ENCODE measurements at regions not wholly inside any gene's neighbourhood (a gene's known extent, or its start where the extent isn't known, plus 50 kb on each side); places are given as distances from the start of the nearest gene placed in this dataset.
"Not testable (repeated sequence)": the region's sequence is repeated elsewhere in the genome, so short reads cannot be mapped to it uniquely, and the experiment has no call there.

DNA sequence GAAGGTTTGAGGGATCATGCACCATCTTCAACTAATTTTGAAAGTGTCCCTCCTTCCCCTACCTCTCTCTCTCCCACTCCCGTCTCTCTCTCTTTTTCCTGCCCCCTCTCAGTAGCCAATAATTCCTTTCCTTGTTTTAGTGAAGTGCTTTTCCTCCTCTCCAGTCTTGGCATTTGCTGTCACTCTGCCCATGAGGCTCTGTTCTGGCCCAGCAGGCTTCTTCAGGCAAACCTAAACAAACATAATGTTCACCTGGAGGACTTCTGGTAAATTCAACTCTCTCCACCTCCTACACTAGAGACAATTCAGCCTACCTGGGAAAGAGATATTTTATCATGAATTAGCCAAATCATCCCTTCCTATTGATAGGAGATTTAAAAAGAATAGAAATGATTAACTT lies 86.6 kb upstream of the ADRA1D start:
- DNase-seq: no peak

DNA sequence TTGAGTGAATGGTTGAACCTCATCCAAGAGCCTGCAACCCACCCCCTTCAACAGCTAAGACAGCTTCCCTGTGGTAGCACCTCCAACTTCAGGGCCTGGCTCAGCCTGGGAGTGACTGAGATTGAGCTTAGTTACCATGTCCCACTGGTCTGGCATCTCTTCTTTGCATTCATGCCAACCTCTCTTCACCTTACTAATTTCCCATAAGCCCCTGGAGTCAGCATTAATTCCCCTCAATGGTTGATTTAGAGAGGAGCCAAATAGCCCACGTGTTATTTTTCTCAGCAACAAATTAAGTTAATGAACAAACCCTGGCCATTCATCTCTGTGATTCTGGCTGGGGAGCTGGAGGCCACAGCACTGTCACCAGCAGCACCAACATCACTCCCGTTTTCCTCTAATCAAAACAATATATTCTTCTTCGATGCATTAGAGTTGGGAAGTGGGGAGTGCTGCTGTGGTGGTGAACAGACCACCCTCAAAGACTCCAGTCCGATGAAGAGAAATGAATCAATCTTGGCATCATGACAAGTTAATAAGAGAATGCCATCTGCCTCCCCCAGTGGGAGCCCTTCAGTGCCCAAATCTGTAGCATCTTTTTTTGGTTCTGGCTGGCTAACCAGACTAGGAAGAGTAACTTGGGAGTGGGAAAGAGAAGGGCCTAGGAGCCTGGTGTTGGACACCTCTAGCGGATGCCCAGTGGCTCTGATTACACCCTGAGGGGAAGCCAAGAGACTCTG lies 83.2 kb upstream of the ADRA1D start:
- no peak for DNase-seq

DNA sequence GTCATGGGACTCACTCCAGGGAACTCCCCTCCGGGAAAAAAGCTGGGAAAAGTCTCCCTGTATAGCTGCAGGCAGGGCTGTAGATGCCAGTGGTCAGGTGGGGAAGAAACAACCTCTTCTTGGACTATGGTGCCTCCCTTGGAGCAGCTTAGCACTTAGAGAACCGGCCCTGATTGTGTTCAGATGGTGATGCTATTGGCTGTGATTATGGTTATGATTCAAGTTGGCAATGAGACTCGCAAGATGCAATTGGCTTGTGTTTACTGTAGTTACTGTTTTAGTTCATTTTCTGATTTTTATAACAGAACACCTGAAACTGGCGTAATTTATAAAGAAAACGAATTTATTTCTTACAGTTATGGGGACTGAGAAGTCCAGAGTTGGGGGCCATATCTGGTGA lies 80.9 kb upstream of the ADRA1D start:
- DNase-seq: no peak

DNA sequence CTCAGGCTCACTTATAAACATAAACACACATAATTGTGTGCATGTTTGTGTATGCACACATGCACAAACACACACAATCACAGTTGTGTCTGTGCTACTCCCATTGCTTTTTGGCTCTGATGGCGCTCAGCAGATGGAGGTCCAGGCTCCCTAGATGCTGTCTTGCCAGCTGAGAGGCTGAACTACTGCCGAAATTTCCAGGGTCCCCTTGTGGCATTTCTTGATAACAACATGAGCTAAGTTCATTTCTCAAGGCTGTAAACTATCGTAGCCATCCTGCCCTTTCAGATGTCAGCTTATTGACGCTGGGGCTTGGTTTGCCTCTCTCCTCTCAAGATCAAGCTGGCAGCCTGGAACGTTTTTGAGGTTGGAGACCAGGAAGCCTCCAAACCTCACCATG lies 80.1 kb upstream of the ADRA1D start:
- no peak for DNase-seq

DNA sequence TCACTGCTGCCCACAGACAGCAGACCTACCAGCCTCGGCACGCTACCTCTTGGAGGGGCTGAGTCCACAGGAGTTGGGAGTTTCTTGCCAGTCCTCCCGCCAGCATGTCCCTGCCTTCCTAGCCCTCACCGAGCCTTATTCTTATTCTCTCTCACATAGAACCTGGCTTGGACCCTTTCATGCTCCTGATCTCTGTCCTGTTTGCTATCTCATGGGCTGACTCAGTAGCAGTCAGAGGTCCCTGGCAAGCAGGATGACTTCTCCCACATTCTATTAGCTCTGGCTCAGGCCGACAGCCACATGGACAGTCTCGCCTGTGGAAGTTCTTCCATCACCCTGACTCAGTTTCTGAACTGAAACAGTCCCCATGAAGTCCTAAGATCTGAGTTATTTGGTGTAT lies 79.5 kb upstream of the ADRA1D start:
- DNase-seq: no peak

DNA sequence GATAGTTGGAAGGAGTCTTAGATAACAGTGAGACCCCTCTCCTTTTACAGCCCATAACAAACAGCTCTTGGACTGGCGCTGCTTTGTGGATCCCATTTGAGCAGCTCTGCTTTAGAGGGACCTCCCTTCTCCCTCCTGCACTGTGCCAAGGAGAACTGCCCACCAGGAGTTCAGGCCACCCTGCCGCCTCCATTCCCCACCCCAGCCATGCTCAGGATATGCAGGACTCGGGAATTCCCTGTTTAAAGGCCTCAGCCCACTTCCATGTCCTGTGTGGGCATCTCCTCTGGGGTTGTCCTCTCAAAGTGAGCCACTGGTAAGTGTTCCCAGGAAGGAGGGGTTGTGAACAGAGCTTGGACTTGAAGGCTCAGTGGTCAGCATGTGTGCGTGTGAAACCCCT lies 78.9 kb upstream of the ADRA1D start:
- no peak for DNase-seq

DNA sequence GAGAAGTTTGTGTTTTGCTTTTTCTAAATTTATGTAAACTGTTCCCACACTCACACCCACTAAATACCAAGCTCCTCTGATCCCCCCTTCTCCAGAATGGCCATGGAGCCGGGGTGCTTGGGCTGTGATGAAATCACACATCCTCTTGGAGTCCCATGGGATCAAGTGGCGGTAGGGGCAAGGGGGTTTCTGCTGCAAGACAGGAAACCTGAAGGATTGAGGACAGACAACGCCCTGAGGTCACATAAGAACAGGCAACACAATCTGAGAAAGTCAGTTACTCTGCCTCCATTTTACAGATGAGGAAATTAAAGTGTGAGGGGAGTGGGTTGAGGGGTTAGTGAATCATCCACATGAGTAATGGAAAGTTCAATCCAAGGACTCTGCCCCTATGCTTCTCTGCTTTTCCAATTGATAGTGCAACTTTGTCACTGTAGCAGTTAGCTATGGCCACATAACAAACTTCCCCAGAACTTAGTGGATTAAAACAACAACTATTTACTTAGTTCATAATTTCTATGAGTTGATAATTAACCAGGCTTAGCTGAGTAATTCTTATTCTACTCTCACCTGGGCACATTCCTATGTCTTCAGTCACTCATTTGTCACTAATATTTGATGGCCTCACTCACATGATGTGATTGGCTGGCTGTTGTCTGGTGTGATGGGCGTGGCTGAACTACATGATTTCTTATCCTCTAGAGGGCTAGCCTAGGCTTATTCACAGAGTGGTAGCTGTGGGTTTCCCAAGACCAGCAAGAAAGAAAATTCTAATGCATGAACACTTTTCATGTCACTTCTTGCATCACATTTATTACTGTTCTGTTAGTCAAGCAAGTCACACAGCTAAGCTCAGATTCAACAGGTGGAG lies 77.3 kb upstream of the ADRA1D start:
- no peak for DNase-seq

DNA sequence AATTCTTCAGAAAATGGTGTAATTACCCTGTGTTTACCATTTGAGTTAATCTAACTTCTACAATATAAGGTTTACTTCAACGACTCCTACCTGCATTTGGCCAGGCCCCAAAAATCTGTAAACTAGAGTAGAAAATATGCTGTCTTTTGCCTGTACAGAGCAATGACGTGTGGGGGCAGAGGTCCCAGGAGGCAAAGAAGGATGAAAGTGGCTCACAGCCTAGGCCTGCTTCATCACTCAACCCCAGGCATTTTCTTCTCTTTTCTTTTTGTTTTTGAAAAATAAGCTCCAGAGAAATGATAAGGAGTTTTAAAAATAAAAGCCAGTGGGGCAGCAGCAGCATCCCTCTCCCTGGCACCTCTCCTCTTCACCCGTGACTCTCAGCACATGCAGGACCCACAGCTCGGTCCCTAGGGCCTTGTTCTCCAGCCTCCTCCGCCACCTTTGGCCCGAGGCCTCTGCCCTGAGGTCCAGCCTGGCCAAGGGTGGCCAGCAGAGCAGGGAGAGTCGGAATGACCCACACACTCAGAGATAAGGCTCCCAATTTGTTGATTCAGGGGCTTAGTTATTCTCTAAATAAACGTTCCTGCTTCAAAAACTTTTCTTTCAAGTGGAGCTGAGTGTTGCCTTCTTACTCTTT lies 76.6 kb upstream of the ADRA1D start:
- DNase-seq: no peak

DNA sequence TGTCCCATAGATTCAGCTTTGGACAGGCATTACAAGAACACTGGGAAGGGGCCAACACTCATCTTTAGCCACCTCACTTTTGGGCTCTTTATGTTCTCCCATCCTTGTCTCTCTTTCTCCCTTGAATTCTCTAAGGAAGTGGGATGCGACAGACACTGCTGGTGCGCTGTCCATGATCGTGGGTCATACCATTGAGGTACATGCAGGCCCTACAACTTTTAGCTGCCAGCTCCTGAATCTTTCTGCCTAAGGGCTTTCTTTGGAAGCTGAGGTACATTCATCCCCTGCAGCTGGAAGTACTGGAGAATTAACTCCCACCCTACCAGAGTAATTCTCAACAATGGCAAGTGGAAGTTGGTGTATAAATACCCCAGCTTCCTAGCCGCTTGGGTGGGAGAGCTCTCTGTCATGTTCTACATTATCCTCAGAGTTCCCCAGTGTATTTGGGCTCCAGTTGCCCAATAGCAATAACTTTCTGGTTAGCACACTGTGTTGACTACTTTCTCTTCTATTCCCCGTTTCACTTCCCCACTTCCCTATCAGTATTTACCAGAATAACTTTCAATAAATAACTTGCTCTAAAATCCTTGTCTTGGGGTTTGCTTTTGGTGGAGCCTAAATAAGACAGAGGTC lies 75.6 kb upstream of the ADRA1D start:
- DNase-seq: no peak

DNA sequence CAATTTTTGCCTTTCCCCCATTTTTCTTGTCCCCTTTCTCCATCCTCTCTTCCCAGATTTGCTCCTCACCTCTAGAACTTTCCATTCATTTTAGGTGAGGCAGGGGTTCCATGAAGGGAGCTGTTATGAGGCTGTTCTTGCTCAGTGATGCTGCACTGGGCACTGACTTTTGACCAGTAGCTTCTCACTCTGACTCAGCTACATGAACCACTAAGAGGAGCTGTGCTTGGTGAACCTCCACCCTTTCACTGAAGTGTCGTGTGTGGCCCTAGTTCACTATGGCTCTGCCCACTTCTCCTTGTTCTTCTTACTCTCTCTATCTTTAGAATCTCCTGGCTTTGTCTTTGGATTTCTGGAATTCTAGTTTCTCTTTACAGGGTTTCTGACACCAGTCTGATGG lies 73.4 kb upstream of the ADRA1D start:
- no peak for DNase-seq

DNA sequence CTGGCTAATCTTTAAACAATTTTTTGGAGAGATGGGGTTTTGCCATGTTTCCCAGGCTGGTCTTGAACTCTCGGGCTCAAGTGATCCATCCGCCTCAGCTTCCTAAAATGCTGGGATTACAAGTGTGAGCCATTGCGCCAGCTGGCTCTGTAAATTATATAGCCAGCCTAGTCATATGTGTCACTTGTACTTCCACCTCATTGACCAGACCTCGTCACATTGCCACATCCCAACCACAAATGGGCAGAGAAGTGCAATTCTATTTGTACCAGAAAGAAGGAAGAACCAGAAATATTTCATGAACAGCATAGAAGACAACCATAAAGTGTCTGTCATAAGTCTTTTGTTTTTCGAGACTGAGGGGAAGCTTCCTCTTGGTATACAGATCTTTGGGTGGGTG lies 71.2 kb upstream of the ADRA1D start:
- no peak for DNase-seq

DNA sequence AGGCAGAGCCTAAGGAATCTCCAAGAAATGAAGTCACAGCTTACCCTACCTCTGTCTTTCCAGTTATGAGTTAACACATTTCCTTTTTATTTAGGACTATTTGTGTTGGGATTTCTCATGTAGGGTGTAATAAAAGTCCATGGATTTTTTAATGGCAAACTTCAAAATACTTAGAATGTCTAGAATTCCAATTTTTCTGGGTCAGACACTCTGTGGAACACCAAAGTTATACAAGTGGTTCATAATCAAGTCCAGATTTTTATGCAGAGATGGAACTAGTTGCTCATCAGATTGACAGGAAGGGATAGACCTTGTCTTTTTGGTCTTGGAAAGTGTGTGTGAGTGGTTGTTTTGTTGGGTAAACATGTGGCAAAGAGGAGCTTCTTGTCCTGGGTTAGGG lies 69.8 kb upstream of the ADRA1D start:
- DNase-seq: no peak

DNA sequence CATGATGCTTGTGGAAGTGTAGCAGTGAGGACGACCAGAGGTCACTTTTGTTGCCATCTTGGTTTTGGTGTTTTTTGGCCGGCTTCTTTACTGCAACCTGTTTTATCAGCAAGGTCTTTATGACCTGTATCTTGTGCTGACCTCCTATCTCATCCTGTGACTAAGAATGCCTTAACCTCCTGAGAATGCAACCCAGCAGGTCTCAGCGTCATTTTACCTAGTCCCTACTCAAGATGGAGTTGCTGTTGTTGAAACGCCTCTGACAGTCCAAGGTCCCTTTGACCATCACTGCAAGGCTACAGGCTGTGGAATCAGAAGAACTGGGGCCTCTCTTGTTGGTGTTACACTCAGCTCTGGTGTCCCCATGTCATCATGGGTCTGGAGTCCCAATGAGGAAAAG lies 61.5 kb upstream of the ADRA1D start:
- DNase-seq: not testable (repeated sequence)

DNA sequence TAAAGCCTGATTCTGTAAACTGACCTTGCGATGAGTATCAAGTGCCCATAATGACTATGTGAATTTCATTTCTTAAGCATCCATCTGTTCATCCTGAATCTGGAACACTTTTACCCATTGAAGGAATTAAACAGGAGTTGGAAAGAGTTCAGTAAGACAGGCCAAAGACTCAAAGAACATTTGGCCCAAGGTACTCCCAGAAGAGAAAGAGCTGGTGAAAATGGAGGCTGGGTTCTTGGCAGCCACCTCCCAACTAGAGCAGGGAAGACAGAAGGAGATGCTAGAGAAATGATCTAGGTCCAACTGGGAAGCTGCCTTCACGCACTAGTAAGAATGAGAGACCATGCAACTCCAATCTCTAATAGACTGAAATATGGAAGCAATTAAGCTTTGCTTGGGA lies 57.1 kb upstream of the ADRA1D start:
- no peak for DNase-seq

DNA sequence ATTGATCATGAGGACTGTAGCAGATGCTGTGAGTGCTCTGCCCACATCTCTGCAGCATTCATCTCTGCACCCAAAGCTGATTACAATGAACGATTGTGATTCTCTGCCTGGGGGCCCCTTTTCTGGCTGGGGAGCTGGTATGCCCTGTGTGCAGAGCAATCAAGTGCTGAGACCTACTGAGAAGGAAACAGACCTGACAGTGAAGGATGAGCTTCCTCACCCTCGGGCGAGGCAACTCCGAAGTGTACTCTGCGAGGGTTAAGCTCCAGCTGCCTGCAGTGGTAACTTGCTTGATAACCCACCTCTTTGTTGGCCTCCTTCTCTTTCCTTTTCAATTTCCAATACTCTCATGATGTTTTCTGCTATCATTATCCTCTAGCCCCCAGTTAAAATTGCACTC lies 56.0 kb upstream of the ADRA1D start:
- DNase-seq: no peak

DNA sequence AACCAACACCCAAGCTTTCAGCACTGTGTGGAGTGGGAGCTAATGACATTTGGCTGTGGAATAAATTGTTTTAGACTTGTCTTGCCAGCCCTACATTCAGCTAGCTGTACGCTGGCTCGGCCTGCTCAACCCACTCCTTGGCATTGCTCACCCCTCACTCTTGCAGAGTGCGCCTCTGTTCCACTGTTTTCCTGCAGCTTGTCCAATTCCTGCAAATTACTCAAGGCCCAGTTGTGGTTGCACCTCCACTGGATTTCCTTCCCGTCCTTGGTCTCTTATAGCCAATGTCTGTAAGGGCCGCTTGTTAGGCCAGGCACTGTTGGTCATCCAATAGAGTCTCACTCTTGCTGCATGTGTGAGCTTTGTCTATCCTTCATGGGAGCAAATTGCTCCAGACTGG lies 55.5 kb upstream of the ADRA1D start:
- no peak for DNase-seq

DNA sequence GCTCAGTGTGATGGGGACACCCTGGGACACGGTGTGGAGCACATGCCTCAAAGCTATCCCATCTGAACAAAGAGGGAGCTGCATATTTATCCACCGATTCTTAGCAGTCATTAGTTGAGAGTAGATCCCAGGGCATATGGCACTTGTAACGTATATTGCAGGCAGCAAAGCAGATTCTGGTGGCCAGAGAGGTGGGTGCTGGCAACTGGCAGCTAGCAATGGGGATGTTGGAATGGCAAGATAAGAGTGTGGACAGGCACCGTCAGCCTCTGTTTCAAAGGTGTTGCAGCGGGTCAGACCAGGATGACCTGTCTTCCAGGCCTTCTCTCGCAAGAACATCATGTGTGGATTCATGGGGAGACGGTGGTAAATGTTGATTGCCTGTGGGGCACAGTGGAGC lies 54.0 kb upstream of the ADRA1D start:
- DNase-seq: no peak

DNA sequence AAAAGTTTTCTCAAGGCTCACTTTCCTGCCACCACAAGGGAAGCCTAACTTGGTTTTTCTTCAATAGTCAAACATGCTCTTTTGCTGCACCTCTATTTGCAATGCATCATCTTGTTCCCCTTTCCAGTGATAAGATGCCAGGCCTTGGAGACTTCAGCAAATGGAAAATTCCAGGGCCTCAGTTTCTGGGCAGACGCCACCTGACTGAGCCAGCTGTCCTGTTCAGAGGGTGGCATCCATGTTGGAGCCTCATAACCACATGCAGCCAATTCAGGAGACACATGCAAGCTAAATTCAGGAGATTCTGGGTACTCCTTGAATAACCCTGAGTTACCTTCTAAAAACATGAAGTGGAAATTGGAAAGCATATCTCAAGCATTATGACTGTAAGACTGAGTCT lies 51.8 kb upstream of the ADRA1D start:
- no peak for DNase-seq

DNA sequence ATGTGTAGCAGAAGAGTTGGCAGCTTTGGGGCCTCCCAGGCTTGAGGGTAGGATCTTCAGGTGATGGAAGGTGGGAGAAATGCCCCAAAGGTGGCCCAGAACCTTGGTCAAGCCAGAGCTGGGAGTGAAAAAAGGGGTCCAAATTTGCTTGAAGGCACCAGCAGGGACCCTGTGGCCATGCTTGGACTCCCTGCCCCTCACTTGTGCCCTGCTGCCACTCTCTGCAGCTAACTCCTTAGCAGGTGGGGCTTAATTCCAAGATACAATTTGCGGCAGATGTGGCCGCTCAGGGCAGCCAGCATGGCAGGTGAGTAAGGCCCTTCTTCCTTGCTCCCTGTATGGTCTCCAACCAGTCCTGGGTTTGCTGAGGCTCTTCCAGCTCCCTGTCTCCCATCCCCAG lies 51.3 kb upstream of the ADRA1D start:
- no peak for DNase-seq

DNA sequence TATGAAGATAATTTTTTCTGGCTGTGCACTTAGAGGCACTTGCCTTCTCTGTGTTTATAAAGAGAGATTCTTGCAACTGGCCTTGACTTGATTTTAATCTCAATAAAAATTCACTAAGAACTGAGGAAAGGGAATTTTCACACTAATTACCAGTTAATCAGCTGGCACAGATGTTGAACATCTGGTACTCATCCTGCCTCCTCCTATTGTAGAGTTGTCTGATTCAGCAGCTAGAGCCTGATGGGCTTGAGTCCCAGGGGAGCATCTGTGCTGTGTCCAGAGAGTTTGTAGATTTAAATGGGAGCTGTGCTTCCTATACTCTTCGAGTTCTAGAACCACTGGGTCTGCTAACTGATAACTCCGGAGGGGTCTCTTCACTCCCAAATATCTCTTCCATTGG lies 50.7 kb upstream of the ADRA1D start:
- DNase-seq: no peak

DNA sequence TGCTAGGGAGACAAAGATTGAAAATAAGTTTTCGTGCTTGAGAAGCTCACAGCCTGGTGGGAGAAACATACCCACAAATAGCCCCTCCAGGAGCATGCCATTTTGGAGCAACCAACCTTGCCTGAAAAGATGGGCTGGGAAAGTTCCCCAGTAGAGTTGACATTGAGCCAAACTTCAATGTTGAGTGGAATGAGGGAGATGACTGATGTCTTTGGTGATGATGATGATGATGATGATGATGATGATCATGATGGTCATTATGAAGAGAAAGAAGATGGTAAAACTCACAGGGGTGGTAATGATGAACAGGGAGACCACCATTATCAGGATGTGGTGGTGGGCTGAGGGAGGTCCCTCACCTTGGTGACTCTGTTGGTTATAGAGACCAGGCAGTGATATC lies 50.1 kb upstream of the ADRA1D start:
- DNase-seq: no peak

Data from stimulated activated CD4-positive, alpha-beta T cell treated with anti-CD3 and anti-CD28 coated beads, Interleukin-4, amount 100 ng/mL, for 1 hour (primary cell).